Putamen (tissue), 1 donor: ENCODE measurements at regions not wholly inside any gene's neighbourhood (a gene's known extent, or its start where the extent isn't known, plus 50 kb on each side); places are given as distances from the start of the nearest gene placed in this dataset.

Source experiments
- DNase-seq: peaks from one replicate; pipeline ENCODE4 v3.0.0-alpha.2; 2016; ENCODE audit warnings: low spot score

DNA sequence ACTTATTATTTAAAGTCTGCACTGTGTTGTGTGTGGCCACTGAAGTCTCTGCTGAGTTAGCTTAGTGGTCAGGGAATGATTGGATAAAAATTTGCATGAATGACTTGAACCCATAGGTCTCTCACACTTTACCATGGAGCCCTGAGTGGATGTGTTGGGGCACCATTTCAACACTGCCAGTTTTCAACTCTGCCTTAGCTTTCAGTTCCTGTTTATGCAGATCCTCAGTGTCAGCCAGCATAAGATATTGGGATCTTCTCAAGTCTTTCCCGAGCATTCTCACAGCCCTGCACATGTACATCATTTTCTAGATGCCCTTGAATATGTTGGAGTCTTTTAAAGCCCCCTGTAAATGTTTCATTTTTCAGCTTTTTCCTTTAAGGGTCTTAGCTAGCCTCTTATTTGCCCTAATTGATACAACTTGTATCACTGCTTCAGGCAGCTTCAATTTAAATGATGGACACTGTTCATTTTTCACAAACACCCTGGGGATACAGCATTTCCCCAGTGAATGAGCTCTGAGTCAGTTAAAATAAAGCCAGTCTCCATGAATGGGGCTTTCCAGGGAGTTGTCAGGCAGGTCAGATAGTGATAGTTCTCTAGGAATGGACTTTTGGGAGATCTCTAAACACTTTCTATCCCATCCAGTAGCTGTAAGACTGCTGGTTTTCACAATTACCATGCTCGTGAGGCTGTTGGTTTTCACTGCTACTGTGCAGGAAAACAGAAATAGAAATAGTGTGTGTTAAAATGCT is 211.9 kb upstream of the PAPPA start:
- no peak for DNase-seq

DNA sequence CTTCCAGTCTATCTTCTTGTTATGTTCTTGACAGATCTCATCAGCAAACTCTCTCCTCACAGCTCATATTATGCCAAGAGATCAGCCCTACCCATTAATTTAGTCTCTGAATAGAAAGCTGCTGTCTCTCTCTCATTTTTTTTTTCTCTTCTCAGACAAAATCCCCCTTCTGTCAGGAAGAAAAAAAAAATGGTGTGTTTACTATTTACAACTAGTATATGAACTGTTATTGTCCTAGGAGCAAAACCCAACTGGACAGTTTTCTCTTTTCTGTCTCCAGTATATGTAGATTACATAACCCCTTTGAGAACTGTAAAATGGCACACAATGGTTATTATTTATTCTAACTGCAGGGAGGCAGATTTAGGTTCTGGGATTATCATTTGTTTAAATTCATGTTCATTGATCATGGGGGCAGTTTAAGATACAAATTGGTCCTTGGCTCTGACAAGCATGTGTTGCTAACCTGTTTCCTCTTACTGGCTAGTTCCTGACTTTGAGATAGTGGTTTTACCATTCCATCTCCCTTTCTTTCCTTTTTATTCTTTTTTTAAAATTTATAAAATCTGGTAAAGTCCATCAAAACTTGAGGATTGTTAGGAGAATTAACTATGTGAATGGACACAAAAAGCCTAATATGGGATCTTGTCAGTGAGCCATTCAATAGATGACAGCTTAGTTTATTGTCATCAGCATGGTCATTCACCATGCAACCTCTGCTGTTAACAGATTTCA is 210.0 kb upstream of the PAPPA start:
- no peak for DNase-seq

DNA sequence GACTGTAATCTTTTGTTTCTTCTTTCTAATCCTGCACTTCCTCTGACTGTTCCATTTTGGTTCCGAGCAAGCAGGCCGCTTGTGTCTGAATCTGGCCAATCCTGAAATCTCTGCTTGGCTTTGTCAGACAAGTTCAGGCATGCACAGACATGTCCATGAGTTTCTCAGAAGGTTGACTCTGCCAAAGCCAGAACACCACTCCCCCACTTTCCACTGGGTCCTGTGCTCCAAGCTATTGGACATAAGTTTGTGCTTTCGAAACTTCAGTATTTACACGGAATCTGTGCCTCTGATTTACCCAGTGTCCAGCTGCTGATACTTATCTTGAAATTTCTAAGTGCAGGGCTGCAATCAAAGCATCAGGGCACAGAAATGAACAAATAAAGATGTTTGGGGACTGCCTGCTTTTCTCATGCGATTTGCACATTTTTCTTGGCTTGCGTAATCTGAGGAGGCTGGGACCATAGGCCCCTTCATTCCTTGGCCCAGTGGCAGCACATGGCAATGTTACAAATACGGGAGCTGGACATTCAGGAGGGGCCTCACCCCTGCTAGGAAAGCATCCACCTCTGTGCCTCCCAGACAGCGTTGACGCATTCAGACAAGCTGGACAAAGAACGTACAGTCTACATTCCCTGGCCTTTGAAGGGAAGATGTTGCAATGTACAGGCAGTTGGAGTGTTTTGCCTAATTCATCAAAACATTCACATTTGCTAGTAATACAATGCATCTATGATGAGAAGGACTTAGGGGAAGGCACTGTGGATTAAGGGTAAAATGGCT is 209.2 kb upstream of the PAPPA start:
- DNase-seq: peak; percentile 3

DNA sequence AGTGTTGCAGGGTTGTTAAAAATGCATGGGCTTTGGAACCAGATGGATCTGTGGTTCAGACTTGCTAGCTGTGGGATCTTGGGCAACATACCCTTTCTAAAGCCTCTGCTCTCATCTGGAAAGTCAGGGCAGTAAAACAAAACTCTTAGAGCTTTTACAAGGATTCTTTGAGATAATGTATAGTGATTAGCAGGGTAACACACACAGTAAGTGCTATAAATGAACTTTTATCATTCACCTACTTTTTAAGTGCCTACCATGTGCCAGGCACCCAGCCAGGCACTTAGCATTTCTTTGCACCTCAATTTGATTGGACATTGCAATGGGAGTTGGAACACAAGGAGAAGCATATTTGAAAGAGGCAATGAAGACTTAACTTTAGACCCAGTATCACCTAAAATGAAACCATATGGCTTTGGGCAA is 208.6 kb upstream of the PAPPA start:
- no peak for DNase-seq

DNA sequence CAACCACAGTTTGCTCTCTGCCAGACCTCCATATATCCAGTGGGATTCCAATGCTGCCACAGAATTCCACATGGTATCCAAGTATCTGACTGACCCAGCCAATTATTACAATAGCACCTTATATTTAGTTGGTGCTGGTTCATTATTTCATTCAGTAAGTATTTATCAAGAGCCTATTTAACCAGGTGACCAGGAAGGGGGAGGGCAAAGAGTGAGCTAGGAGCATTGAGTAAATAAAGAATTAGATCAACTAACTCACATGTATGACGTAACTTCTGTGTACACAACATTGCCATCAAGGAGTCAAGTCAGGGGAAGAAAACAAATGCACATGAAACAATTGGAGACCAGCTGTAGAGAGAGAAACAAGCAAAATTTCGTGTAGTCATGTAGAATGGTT is 207.1 kb upstream of the PAPPA start:
- DNase-seq: no peak

DNA sequence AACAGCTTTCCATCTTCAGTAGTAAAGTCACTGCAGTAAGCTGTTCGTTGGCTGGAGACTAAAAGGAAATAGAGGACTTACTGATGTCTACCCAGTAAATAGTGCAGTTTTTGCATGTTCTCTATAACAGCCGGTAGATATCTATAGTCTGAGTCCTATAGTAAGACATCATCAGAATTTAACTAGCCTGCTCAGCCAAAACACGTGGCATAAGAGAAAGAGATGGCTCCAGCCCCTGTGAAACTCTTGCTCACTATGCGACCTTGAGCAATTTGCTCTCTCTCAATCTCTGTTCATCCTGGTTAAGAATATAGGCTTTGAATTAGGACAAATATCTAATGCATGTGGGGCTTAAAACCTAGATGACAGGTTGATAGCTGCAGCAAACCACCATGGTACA is 201.6 kb upstream of the PAPPA start:
- DNase-seq: no peak

DNA sequence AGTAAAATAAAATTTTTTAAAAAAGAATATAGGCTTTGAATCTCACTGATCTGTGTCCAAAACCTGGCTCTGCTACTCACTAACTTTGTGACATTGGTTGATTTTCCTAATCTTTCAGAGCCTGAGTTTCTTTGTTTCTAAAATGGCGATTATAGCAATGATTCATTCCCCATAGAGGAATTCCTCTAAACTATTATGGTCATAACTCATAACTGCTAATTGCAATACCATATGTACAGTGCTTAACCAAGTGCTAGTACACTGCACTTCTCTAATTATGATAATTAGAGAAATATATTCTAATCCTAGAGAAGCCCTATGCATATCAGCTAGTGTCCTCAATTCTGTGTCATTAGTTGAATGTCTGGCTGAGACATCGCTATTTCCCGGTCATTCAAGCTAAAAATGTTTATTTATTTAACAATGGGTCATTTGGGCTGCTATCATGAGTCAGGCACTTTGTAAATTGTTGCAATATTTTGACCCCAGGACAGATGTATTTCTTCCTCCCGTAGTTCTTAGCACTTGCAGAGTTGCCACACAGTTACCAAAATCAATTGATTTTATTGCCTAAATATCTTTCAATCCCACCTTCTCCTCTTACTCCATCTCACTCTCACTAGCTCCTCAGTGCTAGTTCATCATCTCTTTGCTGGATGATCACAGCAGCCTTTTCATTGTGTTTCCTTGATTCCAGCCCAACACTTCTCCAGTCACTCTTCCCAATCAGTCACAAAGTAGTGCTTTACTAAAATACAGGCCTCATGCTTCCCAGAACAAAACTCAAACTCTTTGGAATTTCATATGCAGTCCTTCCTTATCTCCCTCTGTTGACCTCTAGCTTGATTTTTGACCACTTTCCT is 200.9 kb upstream of the PAPPA start:
- DNase-seq: no peak

DNA sequence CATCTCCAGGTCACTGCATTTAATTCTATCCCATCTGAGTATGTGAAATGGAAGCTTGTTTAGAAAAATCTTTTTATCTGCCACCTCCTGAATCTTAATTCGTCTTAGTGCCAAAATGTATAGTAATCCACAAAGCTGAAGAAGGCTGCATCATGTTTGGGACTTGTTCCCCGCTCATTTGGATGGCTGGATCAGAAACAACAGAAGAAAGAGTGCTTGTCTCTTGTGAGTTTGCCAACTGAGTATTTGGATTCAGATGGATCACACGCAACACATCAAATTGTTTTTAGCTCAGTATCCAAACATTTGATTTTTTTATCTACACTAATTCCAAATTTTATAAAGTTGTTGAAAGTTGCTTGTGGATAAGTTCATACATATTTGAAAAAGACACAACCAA is 197.2 kb upstream of the PAPPA start:
- no peak for DNase-seq

DNA sequence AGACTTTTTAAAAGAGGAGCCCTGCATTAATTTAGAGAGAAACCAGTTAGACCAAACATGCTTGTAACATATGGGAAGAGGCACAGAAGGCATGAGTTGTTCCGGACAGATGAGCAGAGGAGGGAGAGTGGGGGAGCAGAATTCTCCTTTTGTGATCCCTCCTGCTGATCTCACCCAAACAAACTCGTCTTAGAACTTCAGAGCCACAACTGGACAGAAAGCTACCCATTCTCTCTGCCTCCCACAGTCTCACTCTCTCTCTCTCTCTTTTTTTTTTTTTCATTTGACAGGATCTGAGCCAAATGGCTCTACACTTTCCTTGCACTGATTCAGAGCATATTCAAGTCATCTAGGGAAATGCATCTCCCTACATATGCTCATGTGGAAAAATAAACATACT is 196.0 kb upstream of the PAPPA start:
- no peak for DNase-seq

DNA sequence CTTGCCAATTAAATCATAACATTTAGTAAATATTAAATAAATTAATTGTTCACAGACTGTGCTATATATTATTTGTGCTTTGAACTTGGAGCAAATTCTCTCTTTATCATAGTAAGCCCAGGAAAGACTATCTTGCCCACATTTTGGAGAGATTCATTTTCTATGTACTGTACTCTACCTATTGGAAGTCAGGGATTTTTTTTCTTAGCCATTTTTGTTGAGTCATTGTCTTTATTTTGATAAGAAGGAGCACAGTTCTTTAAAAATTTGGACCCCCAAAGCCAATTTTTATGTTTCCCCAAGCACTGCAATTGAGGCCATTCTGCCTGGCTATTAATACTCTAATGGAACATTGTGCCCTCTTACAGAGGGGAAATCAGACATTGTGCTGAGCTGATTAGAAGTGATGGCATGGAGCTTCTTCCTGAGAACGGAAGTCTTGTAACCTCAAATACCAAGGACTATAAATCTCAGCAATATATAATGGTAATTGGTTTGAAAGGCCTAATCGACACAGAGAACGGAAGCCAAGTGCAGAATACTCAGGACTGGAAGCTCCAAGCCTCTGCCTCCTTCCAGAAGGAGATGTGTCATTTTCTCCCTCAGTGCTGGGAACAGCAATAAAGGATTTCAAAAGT is 188.8 kb upstream of the PAPPA start:
- no peak for DNase-seq

DNA sequence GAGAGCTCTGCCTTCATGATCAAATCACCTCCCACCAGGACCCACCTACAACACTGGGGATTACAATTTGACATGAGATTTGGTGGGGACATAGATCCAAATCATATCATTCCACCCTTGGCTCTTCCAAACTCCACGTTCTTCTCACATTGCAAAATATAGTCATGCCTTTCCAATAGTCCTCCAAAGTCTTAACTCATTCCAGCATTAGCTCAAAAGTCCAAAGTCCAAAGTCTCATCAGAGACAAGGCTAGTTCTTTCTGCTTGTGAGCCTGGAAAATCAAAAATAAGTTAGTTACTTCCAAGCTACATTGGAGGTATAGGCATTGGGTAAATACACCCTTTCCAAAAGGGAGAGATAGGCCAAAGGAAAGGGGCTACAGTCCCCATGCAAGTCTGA is 186.9 kb upstream of the PAPPA start:
- no peak for DNase-seq

DNA sequence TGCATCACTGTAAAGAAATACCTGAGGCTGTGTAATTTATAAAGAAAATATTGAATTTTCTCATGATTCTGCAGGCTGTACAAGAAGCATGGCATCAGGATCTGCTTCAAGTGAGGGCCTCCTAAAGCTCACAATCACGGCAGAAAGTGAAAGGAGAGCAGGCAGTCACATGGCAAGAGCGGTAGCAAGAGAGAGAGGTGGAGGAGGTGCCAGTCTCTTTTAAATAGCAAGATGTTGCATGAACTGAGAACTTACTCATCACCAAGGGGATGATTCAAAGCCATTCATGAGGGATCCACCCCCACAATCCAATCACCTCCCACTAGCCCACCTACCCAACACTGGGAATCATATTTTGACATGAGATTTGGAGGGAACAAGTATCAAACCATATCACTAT is 184.5 kb upstream of the PAPPA start:
- no peak for DNase-seq

DNA sequence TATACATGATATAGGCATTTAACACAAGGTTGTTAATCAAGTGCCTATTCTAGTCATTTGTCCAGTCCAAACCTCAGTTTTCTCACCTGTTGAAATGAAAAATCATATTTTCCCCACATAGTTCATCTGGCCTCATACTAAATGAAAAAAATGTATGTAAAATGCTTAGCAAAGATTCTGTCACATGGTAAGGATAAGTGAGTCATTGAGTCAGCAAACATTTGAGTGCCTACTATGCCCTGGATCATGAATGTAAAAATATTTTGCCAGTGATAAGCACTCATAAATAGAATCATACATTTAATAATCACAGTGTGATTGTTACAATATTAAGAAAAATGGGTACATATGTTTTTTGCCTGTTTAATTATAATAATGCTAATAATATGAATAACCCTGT is 181.2 kb upstream of the PAPPA start:
- no peak for DNase-seq

DNA sequence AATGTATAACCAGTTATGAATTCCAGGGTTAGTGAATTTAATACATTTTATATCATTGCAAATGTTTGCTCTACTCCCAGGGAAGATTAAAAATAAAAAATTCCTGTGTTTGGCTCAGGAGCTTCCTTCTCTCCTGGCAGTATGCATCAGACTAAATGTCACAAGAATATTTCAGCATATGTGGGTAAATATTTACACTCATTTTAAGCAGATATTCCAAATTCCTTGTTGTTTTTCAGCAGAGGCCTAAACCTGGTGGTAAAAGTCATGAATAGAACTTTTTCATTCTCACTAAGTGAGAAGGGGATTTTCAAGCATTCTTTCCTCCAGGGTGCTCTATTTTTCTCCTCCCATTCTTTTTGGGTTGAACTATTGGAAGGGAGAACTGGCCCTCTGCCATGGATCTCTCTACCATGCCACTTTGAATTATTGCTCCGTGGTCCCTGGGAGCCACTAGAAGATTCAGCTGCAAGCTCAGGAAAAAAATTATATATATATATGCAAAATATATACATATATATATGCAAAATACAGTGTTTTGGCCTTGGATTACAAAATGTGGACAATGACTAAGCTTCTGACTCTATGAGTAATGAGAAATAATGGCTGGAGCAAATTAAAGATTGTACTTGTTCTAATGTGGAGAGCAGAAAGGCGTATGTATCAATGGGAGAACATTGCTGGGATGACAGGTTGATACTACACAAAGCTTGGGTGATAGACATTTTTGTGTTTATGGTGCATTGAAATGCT is 180.6 kb upstream of the PAPPA start:
- no peak for DNase-seq

DNA sequence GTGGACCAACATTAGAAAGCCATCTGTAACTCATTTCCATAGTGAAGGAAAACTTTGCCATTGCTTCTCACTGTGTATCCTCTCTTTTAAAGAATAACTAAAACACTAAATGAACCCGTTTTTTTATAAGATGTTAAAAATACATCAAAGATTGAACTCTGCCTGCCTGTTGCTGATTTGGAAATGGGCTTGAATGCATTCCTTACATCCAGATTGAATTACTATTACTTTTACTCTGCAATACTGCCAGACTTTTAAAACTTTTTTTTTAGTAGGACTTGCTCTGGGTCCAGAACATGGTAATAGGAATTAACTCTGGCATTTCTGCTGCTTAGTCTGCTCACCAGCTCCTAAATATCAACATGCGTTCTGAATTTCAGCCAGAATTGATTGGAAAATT is 176.8 kb upstream of the PAPPA start:
- DNase-seq: no peak

DNA sequence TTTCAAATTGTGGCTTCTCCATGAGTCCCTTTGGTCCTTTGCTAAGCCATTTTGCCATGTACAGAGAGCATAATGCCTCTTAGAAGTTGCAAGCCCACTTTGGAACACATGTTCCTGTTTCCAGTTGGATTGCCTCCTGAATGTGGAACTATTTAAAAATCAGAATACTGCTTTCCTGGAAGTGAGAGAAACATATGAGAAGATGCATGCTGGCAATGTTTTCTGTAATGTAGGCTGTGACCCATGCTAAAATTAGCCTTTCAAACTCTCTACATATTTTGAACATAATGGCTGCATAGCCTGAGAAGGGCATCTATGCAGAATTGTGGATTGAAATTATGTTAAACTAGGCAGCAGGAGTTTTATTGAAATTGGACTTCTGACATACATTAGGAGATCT is 175.5 kb upstream of the PAPPA start:
- no peak for DNase-seq

DNA sequence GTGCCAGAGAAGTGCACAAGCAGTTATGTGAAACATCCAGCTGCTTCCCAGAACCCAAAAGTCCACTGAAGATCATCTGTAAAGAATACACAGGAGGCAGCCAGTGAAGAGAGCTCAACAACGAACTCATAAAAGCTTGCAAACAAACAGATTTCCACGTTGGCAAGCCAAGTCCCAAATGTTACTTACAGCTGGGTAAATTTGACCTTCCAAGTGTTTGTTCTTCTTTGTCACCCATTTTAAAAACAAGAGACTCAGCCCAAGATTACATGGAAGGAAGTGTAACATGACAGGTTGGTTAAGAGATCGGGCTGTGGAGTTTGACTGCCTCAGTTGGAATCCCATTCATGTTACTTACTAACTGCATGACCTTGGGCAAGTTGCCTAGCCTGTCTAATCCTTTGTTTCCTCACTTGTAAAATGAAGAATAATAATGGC is 174.9 kb upstream of the PAPPA start:
- DNase-seq: no peak

DNA sequence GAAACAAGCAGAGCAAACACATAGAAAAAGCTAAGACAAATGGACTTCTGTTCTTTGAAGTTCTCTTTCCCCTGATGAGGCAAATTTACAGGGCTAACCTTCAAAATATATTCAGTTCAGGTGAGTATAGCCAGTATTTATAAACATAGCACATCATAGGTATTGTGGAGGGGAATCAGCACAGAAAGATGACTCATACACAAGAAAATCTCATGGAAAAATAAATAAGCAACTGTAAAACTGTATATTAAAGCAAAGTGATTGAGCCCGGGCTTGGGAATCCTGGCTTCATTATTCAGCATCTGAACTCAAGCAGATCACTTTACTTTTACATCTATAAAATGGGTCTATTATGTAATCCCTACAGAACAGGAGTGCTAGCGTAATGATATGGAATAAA is 173.5 kb upstream of the PAPPA start:
- no peak for DNase-seq

DNA sequence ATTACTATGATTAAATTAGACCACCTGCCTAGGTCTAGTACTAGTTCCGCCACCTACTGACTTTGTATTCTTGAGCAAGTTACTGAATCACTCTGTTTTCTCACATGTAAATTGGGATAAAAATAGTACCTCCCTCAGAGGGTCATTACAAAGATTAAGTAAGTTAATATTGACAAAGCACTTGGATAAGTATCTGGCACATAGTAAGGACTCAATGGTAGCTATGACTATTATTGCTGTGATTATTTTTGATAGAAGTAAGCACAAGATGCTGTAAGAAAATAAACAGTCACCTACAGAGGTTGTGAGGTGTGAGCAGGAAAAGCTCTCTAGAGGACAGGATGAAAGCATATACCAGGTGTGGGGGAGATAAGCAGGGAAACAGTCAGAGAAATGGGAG is 173.1 kb upstream of the PAPPA start:
- DNase-seq: no peak

DNA sequence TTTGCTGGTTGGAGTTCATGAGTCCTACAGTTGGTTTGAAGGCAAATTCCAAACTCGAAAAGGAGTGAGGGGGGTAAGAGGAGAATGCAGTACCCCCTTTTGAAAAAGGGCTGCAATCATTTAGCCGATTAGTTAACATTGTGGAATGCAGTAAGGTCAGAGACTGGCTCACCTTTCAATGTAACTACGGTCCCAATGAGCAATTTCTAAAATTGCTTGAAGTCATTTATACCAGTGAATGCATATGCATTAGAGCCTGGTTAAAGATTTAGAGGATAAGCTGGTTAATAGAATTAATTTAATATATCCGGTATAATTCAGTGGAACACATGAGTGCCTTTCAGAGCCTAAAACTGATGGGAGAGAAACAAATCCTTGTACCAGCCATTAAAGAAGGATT is 172.6 kb upstream of the PAPPA start:
- no peak for DNase-seq

DNA sequence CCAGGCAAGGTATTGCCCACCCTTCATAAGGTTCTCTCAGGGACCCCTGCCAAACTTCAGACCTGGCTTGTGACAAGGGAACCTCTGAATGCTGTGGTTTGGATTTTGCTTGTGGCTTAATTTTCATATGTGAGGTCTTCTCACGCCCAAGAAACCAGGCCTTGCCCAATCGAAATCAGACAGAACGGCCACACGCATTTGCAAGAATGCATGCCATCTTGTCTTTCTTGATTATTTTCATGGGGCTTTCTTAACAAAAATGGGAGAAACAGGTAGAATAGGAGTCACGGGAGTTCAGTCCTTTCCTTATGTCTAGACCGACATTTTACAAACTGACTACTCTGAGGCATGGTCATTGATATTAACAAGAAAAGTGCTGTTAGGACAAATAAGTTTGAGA is 170.2 kb upstream of the PAPPA start:
- no peak for DNase-seq
